ENCODE measurements at regions not wholly inside any gene's neighbourhood (a gene's known extent, or its start where the extent isn't known, plus 50 kb on each side); places are given as distances from the start of the nearest gene placed in this dataset.

DNA sequence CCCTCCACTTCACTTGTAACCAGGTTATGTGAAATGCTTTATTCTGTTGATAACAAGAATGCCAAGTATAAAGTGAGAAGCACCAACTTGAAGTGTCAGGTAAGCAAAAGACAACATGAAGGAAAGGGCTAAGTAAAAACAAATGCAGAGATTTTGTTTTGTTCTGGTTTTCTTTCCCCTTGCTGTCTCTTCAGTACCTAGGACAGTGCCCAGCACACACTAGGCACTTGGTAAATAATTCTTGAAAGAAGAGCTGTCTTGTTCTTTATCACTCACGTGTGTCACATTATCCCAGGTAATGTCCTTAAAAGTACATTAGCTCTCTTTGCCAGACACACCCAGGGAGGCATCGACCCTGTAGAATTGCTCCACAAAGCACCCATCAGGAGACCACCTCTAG is 350.0 kb upstream of the IRAK1BP1 start:
- Histone ChIP-seq H3K4me2 (ENCODE audit: low read depth, low read length, poor library complexity, severe bottlenecking) (no peak overlapping the region), H3K9me3 (ENCODE audit: insufficient read depth, low read length) (no peaks in the 10 kb centered on the region)

DNA sequence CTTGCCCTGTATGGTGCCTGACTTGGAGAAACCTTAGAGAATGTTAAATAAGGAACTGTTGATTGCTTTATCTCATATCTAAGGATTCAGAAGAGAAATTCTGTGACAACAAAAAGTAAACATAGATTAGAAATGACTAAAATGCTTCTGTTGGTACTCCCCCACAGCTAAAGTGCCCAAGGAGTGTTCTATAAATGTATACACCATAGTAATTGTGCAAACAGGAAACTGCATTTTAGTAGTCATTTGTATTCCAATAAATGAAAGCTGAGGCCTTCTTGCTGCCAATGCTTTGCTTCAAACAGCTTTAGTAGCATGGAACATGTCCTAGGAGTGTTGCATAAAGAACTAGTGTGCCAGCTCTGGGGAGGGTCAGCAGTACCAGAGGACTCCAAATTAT is 343.7 kb upstream of the IRAK1BP1 start:
- Histone ChIP-seq H3K4me2 (ENCODE audit: low read depth, low read length, poor library complexity, severe bottlenecking) (no peak overlapping the region), H3K27me3 (ENCODE audit: low read length) (no peaks in the 10 kb centered on the region), H3K9me2 (replicated peaks; ENCODE audit: insufficient read depth, low read length) (no peaks in the 10 kb centered on the region), H2AFZ (ENCODE audit: low read depth, low read length, severe bottlenecking) (no peak overlapping the region), H3F3A (ENCODE audit: insufficient read depth) (no peaks in the 10 kb centered on the region), H3K36me3 (ENCODE audit: low read length) (no peaks in the 10 kb centered on the region), H3K9me3 (ENCODE audit: insufficient read depth, low read length) (no peaks in the 10 kb centered on the region), H3K4me3 (ENCODE audit: insufficient read depth, low read length, poor library complexity, severe bottlenecking) (no peak overlapping the region), H3K27ac (ENCODE audit: low read depth, low read length) (no peak overlapping the region), H3K79me2 (ENCODE audit: insufficient read depth, low read length) (no peaks in the 10 kb centered on the region), H3K9ac (ENCODE audit: low read length) (no peak overlapping the region), H4K20me1 (ENCODE audit: low read depth, low read length) (no peaks in the 10 kb centered on the region)
- no peak for TF ChIP-seq EZH2phosphoT487 (conservative IDR thresholded peaks at IDR 0.05; ENCODE audit: low read length)
- TF ChIP-seq, protein P1, sequence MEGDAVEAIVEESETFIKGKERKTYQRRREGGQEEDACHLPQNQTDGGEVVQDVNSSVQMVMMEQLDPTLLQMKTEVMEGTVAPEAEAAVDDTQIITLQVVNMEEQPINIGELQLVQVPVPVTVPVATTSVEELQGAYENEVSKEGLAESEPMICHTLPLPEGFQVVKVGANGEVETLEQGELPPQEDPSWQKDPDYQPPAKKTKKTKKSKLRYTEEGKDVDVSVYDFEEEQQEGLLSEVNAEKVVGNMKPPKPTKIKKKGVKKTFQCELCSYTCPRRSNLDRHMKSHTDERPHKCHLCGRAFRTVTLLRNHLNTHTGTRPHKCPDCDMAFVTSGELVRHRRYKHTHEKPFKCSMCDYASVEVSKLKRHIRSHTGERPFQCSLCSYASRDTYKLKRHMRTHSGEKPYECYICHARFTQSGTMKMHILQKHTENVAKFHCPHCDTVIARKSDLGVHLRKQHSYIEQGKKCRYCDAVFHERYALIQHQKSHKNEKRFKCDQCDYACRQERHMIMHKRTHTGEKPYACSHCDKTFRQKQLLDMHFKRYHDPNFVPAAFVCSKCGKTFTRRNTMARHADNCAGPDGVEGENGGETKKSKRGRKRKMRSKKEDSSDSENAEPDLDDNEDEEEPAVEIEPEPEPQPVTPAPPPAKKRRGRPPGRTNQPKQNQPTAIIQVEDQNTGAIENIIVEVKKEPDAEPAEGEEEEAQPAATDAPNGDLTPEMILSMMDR (IDR thresholded peaks at IDR 0.05; ENCODE audit: insufficient read depth, low read length, poor library complexity, severe bottlenecking): no peak

More for the DNA sequence above, 350.0 kb upstream of the IRAK1BP1 start:
- TF ChIP-seq, protein P1 (IDR thresholded peaks at IDR 0.05; ENCODE audit: insufficient read depth, low read length, poor library complexity, severe bottlenecking): no peak
- no peak for TF ChIP-seq EZH2phosphoT487 (conservative IDR thresholded peaks at IDR 0.05; ENCODE audit: low read length)
- no peak overlapping the region for H2AFZ ChIP-seq (ENCODE audit: low read depth, low read length, severe bottlenecking)
- no peaks in the 10 kb centered on the region for H3K27me3 ChIP-seq (ENCODE audit: low read length)
- no peaks in the 10 kb centered on the region for H3K9me2 ChIP-seq (replicated peaks; ENCODE audit: insufficient read depth, low read length)
- H3F3A ChIP-seq (ENCODE audit: insufficient read depth): no peaks in the 10 kb centered on the region
- no peaks in the 10 kb centered on the region for H3K36me3 ChIP-seq (ENCODE audit: low read length)
- no peaks in the 10 kb centered on the region for H3K79me2 ChIP-seq (ENCODE audit: insufficient read depth, low read length)
- no peak overlapping the region for H3K9ac ChIP-seq (ENCODE audit: low read length)
- no peak overlapping the region for H3K4me3 ChIP-seq (ENCODE audit: insufficient read depth, low read length, poor library complexity, severe bottlenecking)
- no peak overlapping the region for H3K27ac ChIP-seq (ENCODE audit: low read depth, low read length)
- H4K20me1 ChIP-seq (ENCODE audit: low read depth, low read length): no peaks in the 10 kb centered on the region

DNA sequence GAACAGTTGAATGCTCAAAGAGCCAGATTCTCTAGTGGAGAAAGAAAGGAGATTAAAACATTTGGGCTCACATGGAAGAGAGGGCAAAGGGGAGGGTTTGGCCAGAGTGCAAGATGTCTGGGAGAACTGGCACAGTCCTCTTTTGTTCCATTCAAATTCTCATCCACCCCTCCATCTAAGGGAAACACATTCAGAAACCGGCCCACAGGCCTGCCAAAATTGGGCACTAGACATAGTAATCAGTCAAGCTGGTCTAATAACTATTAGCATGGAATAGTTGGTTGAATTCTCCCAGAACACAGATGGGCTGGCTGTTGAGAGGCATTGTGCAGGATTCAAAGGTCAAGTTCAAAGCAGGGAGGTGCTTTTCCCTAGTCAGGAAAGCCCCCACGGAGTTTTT is 341.4 kb upstream of the IRAK1BP1 start:
- Histone ChIP-seq H3K9me2 (replicated peaks; ENCODE audit: insufficient read depth, low read length) (no peaks in the 10 kb centered on the region), H2AFZ (ENCODE audit: low read depth, low read length, severe bottlenecking) (no peak overlapping the region), H4K20me1 (ENCODE audit: low read depth, low read length) (no peaks in the 10 kb centered on the region), H3F3A (ENCODE audit: insufficient read depth) (no peaks in the 10 kb centered on the region), H3K9ac (ENCODE audit: low read length) (no peak overlapping the region), H3K4me2 (ENCODE audit: low read depth, low read length, poor library complexity, severe bottlenecking) (no peak overlapping the region), H3K36me3 (ENCODE audit: low read length) (no peaks in the 10 kb centered on the region), H3K4me3 (ENCODE audit: insufficient read depth, low read length, poor library complexity, severe bottlenecking) (no peak overlapping the region), H3K27me3 (ENCODE audit: low read length) (no peaks in the 10 kb centered on the region), H3K9me3 (ENCODE audit: insufficient read depth, low read length) (no peaks in the 10 kb centered on the region), H3K79me2 (ENCODE audit: insufficient read depth, low read length) (no peaks in the 10 kb centered on the region), H3K27ac (ENCODE audit: low read depth, low read length) (no peak overlapping the region)
- TF ChIP-seq, protein P1 (IDR thresholded peaks at IDR 0.05; ENCODE audit: insufficient read depth, low read length, poor library complexity, severe bottlenecking): no peak
- no peak for TF ChIP-seq EZH2phosphoT487 (conservative IDR thresholded peaks at IDR 0.05; ENCODE audit: low read length)

Measured in SU-DHL-6 (cell line).